ENCODE measurements at regions not wholly inside any gene's neighbourhood (a gene's known extent, or its start where the extent isn't known, plus 50 kb on each side); places are given as distances from the start of the nearest gene placed in this dataset.

GRCh38 chr13:31925079-31925478, 106.5 kb upstream of the FRY start:
- intact Hi-C loops (cut with micrococcal nuclease; ENCODE audit: unreplicated experiment) = loop anchor here (5.0 kb wide), 1 partner anchor 72 kb away; no protein-coding TSS in a partner anchor
- no peaks in the 10 kb centered on the region for H3K27me3 Mint-ChIP-seq (ENCODE audit: insufficient read depth, unreplicated experiment)
- no TSS peak for BruUV-seq (replicated peaks)
- ChIA-PET CTCF (interaction anchor here (1.0 kb wide), 1 partner anchor 15 kb away, joined by 3 read pairs; no protein-coding TSS in a partner anchor), POLR2A (no interaction called here)
- Histone ChIP-seq H3K4me3 (ENCODE audit: low read depth, low read length) (no peak overlapping the region), H3K4me1 (peaks cover 14% of the 10 kb centered on the region), H3K36me3 (ENCODE audit: control insufficient read depth, insufficient read depth, low read length) (no peaks in the 10 kb centered on the region), H3K27me3 (replicated peaks; ENCODE audit: control insufficient read depth, insufficient read depth, low read length) (no peaks in the 10 kb centered on the region), H3K9me3 (no peaks in the 10 kb centered on the region)
- no peak for DNase-seq
- no peak overlapping the region for H3K27ac Mint-ChIP-seq (ENCODE audit: unreplicated experiment)
- no peaks in the 10 kb centered on the region for H3K36me3 Mint-ChIP-seq (ENCODE audit: insufficient read depth, unreplicated experiment)
- H3K9me3 Mint-ChIP-seq (ENCODE audit: unreplicated experiment) = no peaks in the 10 kb centered on the region
- TF ChIP-seq, protein P1, sequence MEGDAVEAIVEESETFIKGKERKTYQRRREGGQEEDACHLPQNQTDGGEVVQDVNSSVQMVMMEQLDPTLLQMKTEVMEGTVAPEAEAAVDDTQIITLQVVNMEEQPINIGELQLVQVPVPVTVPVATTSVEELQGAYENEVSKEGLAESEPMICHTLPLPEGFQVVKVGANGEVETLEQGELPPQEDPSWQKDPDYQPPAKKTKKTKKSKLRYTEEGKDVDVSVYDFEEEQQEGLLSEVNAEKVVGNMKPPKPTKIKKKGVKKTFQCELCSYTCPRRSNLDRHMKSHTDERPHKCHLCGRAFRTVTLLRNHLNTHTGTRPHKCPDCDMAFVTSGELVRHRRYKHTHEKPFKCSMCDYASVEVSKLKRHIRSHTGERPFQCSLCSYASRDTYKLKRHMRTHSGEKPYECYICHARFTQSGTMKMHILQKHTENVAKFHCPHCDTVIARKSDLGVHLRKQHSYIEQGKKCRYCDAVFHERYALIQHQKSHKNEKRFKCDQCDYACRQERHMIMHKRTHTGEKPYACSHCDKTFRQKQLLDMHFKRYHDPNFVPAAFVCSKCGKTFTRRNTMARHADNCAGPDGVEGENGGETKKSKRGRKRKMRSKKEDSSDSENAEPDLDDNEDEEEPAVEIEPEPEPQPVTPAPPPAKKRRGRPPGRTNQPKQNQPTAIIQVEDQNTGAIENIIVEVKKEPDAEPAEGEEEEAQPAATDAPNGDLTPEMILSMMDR (IDR thresholded peaks at IDR 0.05; ENCODE audit: insufficient read depth in 1 of 2, low read depth in 1 of 2, low read length in 1 of 2, severe bottlenecking in 1 of 2, unreplicated experiment in 1 of 2) = no peak
- no peak overlapping the region for H3K4me3 Mint-ChIP-seq (ENCODE audit: unreplicated experiment)
- H3K4me1 Mint-ChIP-seq (ENCODE audit: low read depth, unreplicated experiment) = peaks cover 5% of the 10 kb centered on the region

DNA sequence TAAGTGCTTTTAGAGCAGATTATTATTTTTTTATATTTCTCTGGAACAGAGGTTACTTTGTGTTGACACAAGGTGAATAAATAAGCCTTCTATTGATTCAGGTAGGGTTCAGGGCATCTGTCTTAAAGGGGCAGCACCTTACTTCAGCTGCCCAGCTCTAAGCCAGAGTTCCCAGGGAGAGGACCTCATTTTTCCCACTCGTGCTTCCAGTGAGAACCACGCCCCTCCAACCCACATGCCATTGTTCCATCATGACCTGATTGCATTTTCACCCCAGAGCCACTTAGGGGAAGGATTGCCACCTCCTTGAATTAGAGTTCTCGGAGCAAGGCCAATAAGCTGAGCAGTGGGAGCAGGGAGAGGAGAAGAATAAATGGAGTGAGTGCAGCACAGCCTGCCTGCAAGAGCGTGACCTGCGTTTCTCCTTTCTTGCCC, 104.3 kb upstream of the FRY start:
- H3K4me3 Mint-ChIP-seq (ENCODE audit: unreplicated experiment) = no peak overlapping the region
- no peaks in the 10 kb centered on the region for H3K27me3 Mint-ChIP-seq (ENCODE audit: insufficient read depth, unreplicated experiment)
- peaks cover 5% of the 10 kb centered on the region for H3K4me1 Mint-ChIP-seq (ENCODE audit: low read depth, unreplicated experiment)
- peak in 1 of 2 experiments; percentile 13 for DNase-seq
- H3K36me3 Mint-ChIP-seq (ENCODE audit: insufficient read depth, unreplicated experiment) = no peaks in the 10 kb centered on the region
- ChIA-PET POLR2A (no interaction called here), CTCF (interaction anchor here (1.1 to 1.5 kb wide), 2 partner anchors 17 to 20 kb away, joined by 3 to 7 read pairs; no protein-coding TSS in a partner anchor)
- no peak overlapping the region for H3K27ac Mint-ChIP-seq (ENCODE audit: unreplicated experiment)
- no peaks in the 10 kb centered on the region for H3K27me3 ChIP-seq (replicated peaks; ENCODE audit: control insufficient read depth, insufficient read depth, low read length)
- no peaks in the 10 kb centered on the region for H3K9me3 ChIP-seq
- no peak overlapping the region for H3K4me3 ChIP-seq (ENCODE audit: low read depth, low read length)
- no peaks in the 10 kb centered on the region for H3K9me3 Mint-ChIP-seq (ENCODE audit: unreplicated experiment)
- H3K4me1 ChIP-seq = peaks cover 14% of the 10 kb centered on the region
- intact Hi-C loops (cut with micrococcal nuclease; ENCODE audit: unreplicated experiment) = loop anchor here (5.0 kb wide), 1 partner anchor 70 kb away; no protein-coding TSS in a partner anchor
- no peaks in the 10 kb centered on the region for H3K36me3 ChIP-seq (ENCODE audit: control insufficient read depth, insufficient read depth, low read length)
- TF ChIP-seq, protein P1 (IDR thresholded peaks at IDR 0.05; ENCODE audit: insufficient read depth in 1 of 2, low read depth in 1 of 2, low read length in 1 of 2, severe bottlenecking in 1 of 2, unreplicated experiment in 1 of 2) = no peak
- BruUV-seq (replicated peaks) = no TSS peak

GRCh38 chr13:31929031-31929770, 102.4 kb upstream of the FRY start:
- intact Hi-C loops (cut with micrococcal nuclease; ENCODE audit: unreplicated experiment) = loop anchor here (5.0 kb wide), 1 partner anchor 68 kb away; no protein-coding TSS in a partner anchor
- Histone ChIP-seq H3K36me3 (ENCODE audit: control insufficient read depth, insufficient read depth, low read length) (no peaks in the 10 kb centered on the region), H3K4me3 (ENCODE audit: low read depth, low read length) (no peak overlapping the region), H3K9me3 (no peaks in the 10 kb centered on the region), H3K27me3 (replicated peaks; ENCODE audit: control insufficient read depth, insufficient read depth, low read length) (no peaks in the 10 kb centered on the region), H3K4me1 (peaks cover 14% of the 10 kb centered on the region)
- ChIA-PET CTCF (interaction anchor here (0.6 kb wide), 1 partner anchor 20 kb away, joined by 3 read pairs; no protein-coding TSS in a partner anchor), POLR2A (no interaction called here)
- H3K4me3 Mint-ChIP-seq (ENCODE audit: unreplicated experiment) = no peak overlapping the region
- no peaks in the 10 kb centered on the region for H3K27me3 Mint-ChIP-seq (ENCODE audit: insufficient read depth, unreplicated experiment)
- no TSS peak for BruUV-seq (replicated peaks)
- H3K9me3 Mint-ChIP-seq (ENCODE audit: unreplicated experiment) = no peaks in the 10 kb centered on the region
- DNase-seq = no peak
- no peak overlapping the region for H3K27ac Mint-ChIP-seq (ENCODE audit: unreplicated experiment)
- no peaks in the 10 kb centered on the region for H3K36me3 Mint-ChIP-seq (ENCODE audit: insufficient read depth, unreplicated experiment)
- peaks cover 5% of the 10 kb centered on the region for H3K4me1 Mint-ChIP-seq (ENCODE audit: low read depth, unreplicated experiment)
- TF ChIP-seq, protein P1 (IDR thresholded peaks at IDR 0.05; ENCODE audit: insufficient read depth in 1 of 2, low read depth in 1 of 2, low read length in 1 of 2, severe bottlenecking in 1 of 2, unreplicated experiment in 1 of 2) = no peak

Measured in Caco-2 (cell line).